ENCODE measurements at regions not wholly inside any gene's neighbourhood (a gene's known extent, or its start where the extent isn't known, plus 50 kb on each side); places are given as distances from the start of the nearest gene placed in this dataset.
A peak's percentile ranks its signal among the peaks of the same experiment; 100 is the strongest.

- H2AFZ ChIP-seq (ENCODE audit: insufficient read depth, low read depth, low read length, poor library complexity, severe bottlenecking): no peak overlapping the region
- no peaks in the 10 kb centered on the region for H3K36me3 Mint-ChIP-seq
- no peak overlapping the region for H3K9ac ChIP-seq (ENCODE audit: insufficient read depth, low read length, poor library complexity, severe bottlenecking)
- H3K4me3 ChIP-seq (replicated peaks in 1 of 3; ENCODE audit: low read depth in 2 of 3, low read length in 3 of 3): no peak overlapping the region
- H3K27me3 ChIP-seq (ENCODE audit: control insufficient read depth in 2 of 2, insufficient read depth in 2 of 2, low read length in 2 of 2): no peaks in the 10 kb centered on the region
- peak overlapping the region in 1 of 7 donors; percentile 11 for H3K27ac Mint-ChIP-seq
- no peak overlapping the region for H3K27ac ChIP-seq (ENCODE audit: low read depth in 1 of 2, low read length in 2 of 2)
- peaks cover 0 to 2% (median 0%) of the 10 kb centered on the region in 7 donors for H3K9me3 Mint-ChIP-seq
- H3K27me3 Mint-ChIP-seq (ENCODE audit: low read depth in 3 of 3): peaks cover 0 to 3% (median 0%) of the 10 kb centered on the region in 3 donors
- no peak for DNase-seq
- WGBS (ENCODE audit: insufficient coverage): 97% methylated on average over 5 of the region's 5 CpGs
- H3K79me2 ChIP-seq (ENCODE audit: insufficient read depth, low read length): no peaks in the 10 kb centered on the region
- H3K9me3 ChIP-seq (replicated peaks in 1 of 2; ENCODE audit: control insufficient read depth in 1 of 2, insufficient read depth in 1 of 2, low read length in 2 of 2): no peaks in the 10 kb centered on the region
- TF ChIP-seq, protein P1, sequence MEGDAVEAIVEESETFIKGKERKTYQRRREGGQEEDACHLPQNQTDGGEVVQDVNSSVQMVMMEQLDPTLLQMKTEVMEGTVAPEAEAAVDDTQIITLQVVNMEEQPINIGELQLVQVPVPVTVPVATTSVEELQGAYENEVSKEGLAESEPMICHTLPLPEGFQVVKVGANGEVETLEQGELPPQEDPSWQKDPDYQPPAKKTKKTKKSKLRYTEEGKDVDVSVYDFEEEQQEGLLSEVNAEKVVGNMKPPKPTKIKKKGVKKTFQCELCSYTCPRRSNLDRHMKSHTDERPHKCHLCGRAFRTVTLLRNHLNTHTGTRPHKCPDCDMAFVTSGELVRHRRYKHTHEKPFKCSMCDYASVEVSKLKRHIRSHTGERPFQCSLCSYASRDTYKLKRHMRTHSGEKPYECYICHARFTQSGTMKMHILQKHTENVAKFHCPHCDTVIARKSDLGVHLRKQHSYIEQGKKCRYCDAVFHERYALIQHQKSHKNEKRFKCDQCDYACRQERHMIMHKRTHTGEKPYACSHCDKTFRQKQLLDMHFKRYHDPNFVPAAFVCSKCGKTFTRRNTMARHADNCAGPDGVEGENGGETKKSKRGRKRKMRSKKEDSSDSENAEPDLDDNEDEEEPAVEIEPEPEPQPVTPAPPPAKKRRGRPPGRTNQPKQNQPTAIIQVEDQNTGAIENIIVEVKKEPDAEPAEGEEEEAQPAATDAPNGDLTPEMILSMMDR (IDR thresholded peaks at IDR 0.05): no peak
- no peak overlapping the region for H3K4me2 ChIP-seq (replicated peaks; ENCODE audit: extremely low read depth, low read length, poor library complexity, severe bottlenecking)
- no peaks in the 10 kb centered on the region for H3K36me3 ChIP-seq (replicated peaks in 1 of 2; ENCODE audit: control insufficient read depth in 1 of 2, insufficient read depth in 2 of 2, low read length in 2 of 2)
- no peak overlapping the region for H3K4me3 Mint-ChIP-seq
- H3K4me1 ChIP-seq (ENCODE audit: control insufficient read depth in 1 of 2, insufficient read depth in 2 of 2, low read length in 2 of 2): no peaks in the 10 kb centered on the region
- no peaks in the 10 kb centered on the region for H4K20me1 ChIP-seq (ENCODE audit: insufficient read depth, low read length)
- no peaks in the 10 kb centered on the region for H3K4me1 Mint-ChIP-seq
- intact Hi-C loops (cut with micrococcal nuclease): no loop called here
Measured at GRCh38 chr6:132085731-132086130, 134.6 kb upstream of the CCN2 start.

DNA sequence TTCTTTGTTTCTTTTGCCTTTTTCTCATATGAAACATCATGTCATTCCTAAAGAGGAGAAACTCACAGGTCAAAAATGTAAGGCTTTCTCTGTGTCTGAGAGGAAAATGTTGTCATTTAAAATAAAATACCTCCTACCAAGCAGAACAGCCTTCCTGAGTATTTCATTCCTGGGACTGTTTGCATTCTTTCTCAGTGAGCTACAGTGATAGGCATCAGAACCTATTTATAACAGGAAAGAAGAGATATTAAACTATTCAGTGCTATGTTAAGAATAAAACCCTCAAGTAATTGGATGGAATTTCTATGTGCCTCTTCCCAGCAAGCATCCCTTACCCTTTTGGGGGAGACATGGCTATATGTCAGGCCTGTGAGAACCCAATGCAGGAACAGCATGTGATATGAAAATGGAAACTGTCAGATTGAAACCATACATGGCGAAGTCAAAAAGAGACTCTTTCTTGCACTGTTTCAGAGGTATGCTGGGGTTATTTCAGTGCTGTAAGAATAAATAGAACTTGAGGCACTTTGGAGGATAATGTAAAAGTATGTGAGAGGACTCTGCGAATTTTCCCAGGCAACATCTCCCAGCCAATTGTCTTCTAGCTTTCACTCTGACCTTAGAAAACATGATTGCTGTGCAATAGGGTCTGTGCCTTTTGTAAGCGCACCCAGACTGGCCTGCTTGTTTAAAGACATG, 133.8 kb upstream of the CCN2 start:
- no peaks in the 10 kb centered on the region for H3K9me3 ChIP-seq (replicated peaks in 1 of 2; ENCODE audit: control insufficient read depth in 1 of 2, insufficient read depth in 1 of 2, low read length in 2 of 2)

More for the DNA sequence above, 133.8 kb upstream of the CCN2 start:
- no peaks in the 10 kb centered on the region for H3K36me3 ChIP-seq (replicated peaks in 1 of 2; ENCODE audit: control insufficient read depth in 1 of 2, insufficient read depth in 2 of 2, low read length in 2 of 2)
- H3K27me3 ChIP-seq (ENCODE audit: control insufficient read depth in 2 of 2, insufficient read depth in 2 of 2, low read length in 2 of 2): no peaks in the 10 kb centered on the region
- no peaks in the 10 kb centered on the region for H3K4me1 ChIP-seq (ENCODE audit: control insufficient read depth in 1 of 2, insufficient read depth in 2 of 2, low read length in 2 of 2)
- H3K4me3 ChIP-seq (replicated peaks in 1 of 3; ENCODE audit: low read depth in 2 of 3, low read length in 3 of 3): no peak overlapping the region
- Mint-ChIP-seq H3K27ac (no peak overlapping the region), H3K27me3 (ENCODE audit: low read depth in 3 of 3) (peaks cover 0 to 3% (median 0%) of the 10 kb centered on the region in 3 donors), H3K4me1 (no peaks in the 10 kb centered on the region), H3K36me3 (no peaks in the 10 kb centered on the region), H3K4me3 (no peak overlapping the region), H3K9me3 (no peaks in the 10 kb centered on the region)
- no peak overlapping the region for H3K9ac ChIP-seq (ENCODE audit: insufficient read depth, low read length, poor library complexity, severe bottlenecking)
- no peak overlapping the region for H3K4me2 ChIP-seq (replicated peaks; ENCODE audit: extremely low read depth, low read length, poor library complexity, severe bottlenecking)
- no peak overlapping the region for H2AFZ ChIP-seq (ENCODE audit: insufficient read depth, low read depth, low read length, poor library complexity, severe bottlenecking)
- TF ChIP-seq, protein P1 (IDR thresholded peaks at IDR 0.05): no peak
- 100% methylated on average over 1 of the region's 3 CpGs for WGBS (ENCODE audit: insufficient coverage)
- intact Hi-C loops (cut with micrococcal nuclease): no loop called here
- no peak for DNase-seq
- no peak overlapping the region for H3K27ac ChIP-seq (ENCODE audit: low read depth in 1 of 2, low read length in 2 of 2)
- no peaks in the 10 kb centered on the region for H3K79me2 ChIP-seq (ENCODE audit: insufficient read depth, low read length)
- H4K20me1 ChIP-seq (ENCODE audit: insufficient read depth, low read length): no peaks in the 10 kb centered on the region

Data from CD14-positive monocyte (primary cell).